Embryonic facial prominence (tissue), 1 donor: ENCODE measurements at regions not wholly inside any gene's neighbourhood (a gene's known extent, or its start where the extent isn't known, plus 50 kb on each side); places are given as distances from the start of the nearest gene placed in this dataset.
"Not testable (repeated sequence)": the region's sequence is repeated elsewhere in the genome, so short reads cannot be mapped to it uniquely, and the experiment has no call there.

Experiments used
- DNase-seq: peaks from one replicate; pipeline ENCODE4 v3.0.0-alpha.2; 2016; ENCODE audit errors: extremely low spot score

GRCh38 chr12:66775871-66776270 is 97.0 kb upstream of the GRIP1 start:
- DNase-seq: no peak

- DNase-seq: no peak
Measured at GRCh38 chr12:66776974-66777373, 98.1 kb upstream of the GRIP1 start.

GRCh38 chr12:66779466-66779865 is 100.6 kb upstream of the GRIP1 start:
- DNase-seq: no peak

GRCh38 chr12:66786531-66787308 is 107.8 kb upstream of the GRIP1 start:
- no peak for DNase-seq

- no peak for DNase-seq
Measured at GRCh38 chr12:66799551-66799950, 120.7 kb upstream of the GRIP1 start.

- DNase-seq: no peak
Measured at GRCh38 chr12:66800046-66800445, 121.2 kb upstream of the GRIP1 start.

- DNase-seq: no peak
Measured at GRCh38 chr12:66803930-66804329, 125.1 kb upstream of the GRIP1 start.

- DNase-seq: no peak
Measured at GRCh38 chr12:66804563-66804974, 125.7 kb upstream of the GRIP1 start.

GRCh38 chr12:66808606-66809005 is 129.7 kb upstream of the GRIP1 start:
- DNase-seq: no peak

- no peak for DNase-seq
Measured at GRCh38 chr12:66813137-66813892, 134.4 kb upstream of the GRIP1 start.

- DNase-seq: no peak
Measured at GRCh38 chr12:66819587-66819986, 140.7 kb upstream of the GRIP1 start.

GRCh38 chr12:66822961-66823360 is 144.1 kb upstream of the GRIP1 start:
- DNase-seq: no peak

GRCh38 chr12:66823857-66824570 is 145.1 kb upstream of the GRIP1 start:
- DNase-seq: peak; percentile 11

- not testable (repeated sequence) for DNase-seq
Measured at GRCh38 chr12:66825921-66826320, 147.0 kb upstream of the GRIP1 start.

GRCh38 chr12:66829660-66830325 is 150.9 kb upstream of the GRIP1 start:
- DNase-seq: no peak

- no peak for DNase-seq
Measured at GRCh38 chr12:66831495-66831894, 152.6 kb upstream of the GRIP1 start.

GRCh38 chr12:66832997-66833396 is 154.1 kb upstream of the GRIP1 start:
- no peak for DNase-seq

- no peak for DNase-seq
Measured at GRCh38 chr12:66836623-66837310, 157.9 kb upstream of the GRIP1 start.

- no peak for DNase-seq
Measured at GRCh38 chr12:66837311-66837627, 158.4 kb upstream of the GRIP1 start.

- DNase-seq: no peak
Measured at GRCh38 chr12:66838366-66838765, 159.5 kb upstream of the GRIP1 start.

- no peak for DNase-seq
Measured at GRCh38 chr12:66848967-66849366, 170.1 kb upstream of the GRIP1 start.

- DNase-seq: no peak
Measured at GRCh38 chr12:66851134-66851533, 172.3 kb upstream of the GRIP1 start.
